HepG2 (cell line): ENCODE measurements at regions not wholly inside any gene's neighbourhood (a gene's known extent, or its start where the extent isn't known, plus 50 kb on each side); places are given as distances from the start of the nearest gene placed in this dataset.

Source experiments
- ATAC-seq: fragments of 200-7000 bp; cut with Tn5 transposase; 3 replicates; pipeline ENCODE4 v1.9.1; 2020; ENCODE audit warnings: mild to moderate bottlenecking, moderate library complexity
- BruUV-seq: library from RNA; stranded (reverse); fragments of 400-500 nt; replicated peaks from 2 replicates; lab custom pipeline; 2021; lab: Mats Ljungman, UMichigan
- CTCF ChIA-PET: fragments of 300-600 bp; formaldehyde crosslinking; extraction: SDS; loops from one replicate; lab custom pipeline; 2021; ENCODE audit warnings: low total read pairs, inconsistent platforms, low intra/inter-chr PET ratio; lab: Yijun Ruan, JAX
- POLR2A ChIA-PET: fragments of 350-600 bp; sonication (Branson Sonifier 250); formaldehyde crosslinking; loops from one replicate; lab custom pipeline; 2020; ENCODE audit warnings: antibody characterized with exemption, inconsistent platforms; lab: Yijun Ruan, JAX
- DNase-seq: peaks from one replicate; pipeline ENCODE4 v3.0.0-alpha.2; 2015; ENCODE audit warnings: low spot score
- FAIRE-seq: peaks from 3 replicates; lab custom pipeline; 2011; peaks lifted over from hg19 to GRCh38; lab: Jason Lieb, UNC
- H2AFZ ChIP-seq: one replicate; pipeline ENCODE4 v1.6.1; 2011; ENCODE audit warnings: low read length, inconsistent platforms
- H3K27ac ChIP-seq: fragments of 300-600 bp; 3 replicates; pipeline ENCODE4 v1.8.0; 2011; ENCODE audit warnings: mixed run types, mild to moderate bottlenecking, mixed read lengths, low read length, inconsistent platforms; ENCODE audit not compliant: insufficient read depth; ENCODE audit errors: extremely low read length
- H3K27me3 ChIP-seq, 2 experiments: fragments of 200-600 bp in 1 of 2; 2 replicates in 1 of 2; 3 replicates in 1 of 2; pipeline versions ENCODE4 v1.6.0 to v1.8.0; 2011; ENCODE audit warnings: low read length in 2 of 2, mild to moderate bottlenecking in 2 of 2, moderate library complexity in 2 of 2, inconsistent platforms in 1 of 2; ENCODE audit not compliant: insufficient read depth in 2 of 2, control insufficient read depth in 1 of 2
- H3K36me3 ChIP-seq, 2 experiments: fragments of 200-600 bp in 1 of 2; replicated peaks in 1 of 2; 2 replicates in 1 of 2; 3 replicates in 1 of 2; pipeline versions ENCODE4 v1.5.1 to v1.8.0; 2011; ENCODE audit warnings: low read length in 2 of 2, inconsistent platforms in 1 of 2; ENCODE audit not compliant: insufficient read depth in 2 of 2, control insufficient read depth in 1 of 2
- H3K4me1 ChIP-seq: 2 replicates; pipeline ENCODE4 v1.5.1; 2012; ENCODE audit warnings: low read length, inconsistent platforms; ENCODE audit not compliant: insufficient read depth
- H3K4me2 ChIP-seq: 2 replicates; pipeline ENCODE4 v1.6.0; 2011; ENCODE audit warnings: low read depth, low read length, inconsistent platforms
- H3K4me3 ChIP-seq, 3 experiments: fragments of 200-600 bp in 1 of 3; sonication (generic), shearing (Covaris generic) in 1 of 3; replicated peaks in 1 of 3; 2 replicates each; pipeline ENCODE4 v1.5.1; 2011 to 2016; ENCODE audit warnings: low read length in 3 of 3, inconsistent platforms in 2 of 3, low read depth in 2 of 3, mild to moderate bottlenecking in 2 of 3, control low read depth in 1 of 3, mixed read lengths in 1 of 3; ENCODE audit not compliant: insufficient read depth in 1 of 3
- H3K79me2 ChIP-seq: one replicate; pipeline ENCODE4 v1.6.1; 2011; ENCODE audit warnings: low read length, inconsistent platforms; ENCODE audit not compliant: insufficient read depth
- H3K9ac ChIP-seq: 2 replicates; pipeline ENCODE4 v1.6.0; 2011; ENCODE audit warnings: mild to moderate bottlenecking, low read depth, low read length, inconsistent platforms; ENCODE audit not compliant: insufficient read depth
- H3K9me3 ChIP-seq: 2 replicates; pipeline ENCODE4 v1.5.1; 2012; ENCODE audit warnings: mild to moderate bottlenecking, low read length
- H4K20me1 ChIP-seq: 2 replicates; pipeline ENCODE4 v1.6.0; 2011; ENCODE audit warnings: inconsistent platforms, mild to moderate bottlenecking, low read length, moderate library complexity; ENCODE audit not compliant: insufficient read depth
- ELF3 ChIP-seq: IDR thresholded peaks from 2 replicates; pipeline ENCODE4 v1.6.1; 2016; ENCODE audit warnings: missing genetic modification reagents, missing compliant biosample characterization
- KAT2B ChIP-seq: fragments of 150-350 bp; IDR thresholded peaks from 2 replicates; pipeline ENCODE4 v1.6.1; 2014; ENCODE audit warnings: low read depth, low read length, borderline replicate concordance
- TCF7L2 ChIP-seq: IDR thresholded peaks from 2 replicates; pipeline ENCODE4 v1.6.1; 2011; ENCODE audit warnings: mild to moderate bottlenecking, low read depth, low read length, moderate library complexity
- TFDP2 ChIP-seq: sonication (generic); formaldehyde crosslinking; IDR thresholded peaks from 2 replicates; pipeline ENCODE4 v1.4.0; 2020; ENCODE audit warnings: missing genetic modification reagents
- WGBS: methylation state at CpG from one replicate; pipeline ENCODE4 v1.1.6; 2017; ENCODE audit warnings: low lambda C conversion rate; 5-methylcytosine and 5-hydroxymethylcytosine counted together
- in situ Hi-C: cut with HindIII; loops from 2 replicates; pipeline ENCODE4 v1.10.0; 2017; ENCODE audit warnings: low pct_unique_long_range_greater_than_20kb; ENCODE audit not compliant: extremely low pct_ligation_motif_present
- intact Hi-C: fragments of 100-400 bp; cut with micrococcal nuclease; formaldehyde crosslinking; loops from one replicate; pipeline ENCODE4 v1.10.0; 2022; ENCODE audit not compliant: unreplicated experiment
- TF ChIP-seq, protein P1 (sequence below): sonication (generic); formaldehyde crosslinking; IDR thresholded peaks from 2 replicates; pipeline ENCODE4 v1.5.1; 2020; ENCODE audit warnings: mild to moderate bottlenecking, moderate library complexity, missing genetic modification reagents
- TF ChIP-seq, protein P2 (sequence below): sonication (generic); formaldehyde crosslinking; IDR thresholded peaks from 2 replicates; pipeline ENCODE4 v1.9.0; 2021; ENCODE audit warnings: missing genetic modification reagents, mild to moderate bottlenecking, borderline replicate concordance

- no peak for TF ChIP-seq TFDP2 (CRISPR knock-in tag)
- TF ChIP-seq, protein P1, sequence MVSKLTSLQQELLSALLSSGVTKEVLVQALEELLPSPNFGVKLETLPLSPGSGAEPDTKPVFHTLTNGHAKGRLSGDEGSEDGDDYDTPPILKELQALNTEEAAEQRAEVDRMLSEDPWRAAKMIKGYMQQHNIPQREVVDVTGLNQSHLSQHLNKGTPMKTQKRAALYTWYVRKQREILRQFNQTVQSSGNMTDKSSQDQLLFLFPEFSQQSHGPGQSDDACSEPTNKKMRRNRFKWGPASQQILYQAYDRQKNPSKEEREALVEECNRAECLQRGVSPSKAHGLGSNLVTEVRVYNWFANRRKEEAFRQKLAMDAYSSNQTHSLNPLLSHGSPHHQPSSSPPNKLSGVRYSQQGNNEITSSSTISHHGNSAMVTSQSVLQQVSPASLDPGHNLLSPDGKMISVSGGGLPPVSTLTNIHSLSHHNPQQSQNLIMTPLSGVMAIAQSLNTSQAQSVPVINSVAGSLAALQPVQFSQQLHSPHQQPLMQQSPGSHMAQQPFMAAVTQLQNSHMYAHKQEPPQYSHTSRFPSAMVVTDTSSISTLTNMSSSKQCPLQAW (CRISPR knock-in tag) = no peak
- no peak for TF ChIP-seq TCF7L2
- no peak for TF ChIP-seq ELF3
- TF ChIP-seq, protein P2, sequence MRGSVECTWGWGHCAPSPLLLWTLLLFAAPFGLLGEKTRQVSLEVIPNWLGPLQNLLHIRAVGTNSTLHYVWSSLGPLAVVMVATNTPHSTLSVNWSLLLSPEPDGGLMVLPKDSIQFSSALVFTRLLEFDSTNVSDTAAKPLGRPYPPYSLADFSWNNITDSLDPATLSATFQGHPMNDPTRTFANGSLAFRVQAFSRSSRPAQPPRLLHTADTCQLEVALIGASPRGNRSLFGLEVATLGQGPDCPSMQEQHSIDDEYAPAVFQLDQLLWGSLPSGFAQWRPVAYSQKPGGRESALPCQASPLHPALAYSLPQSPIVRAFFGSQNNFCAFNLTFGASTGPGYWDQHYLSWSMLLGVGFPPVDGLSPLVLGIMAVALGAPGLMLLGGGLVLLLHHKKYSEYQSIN (CRISPR knock-in tag) = no peak
- TF ChIP-seq, all 625 proteins: peak for 0
Observed at GRCh38 chrX:42128020-42128419, 204.7 kb upstream of the CASK start (continued).

GRCh38 chrX:42127563-42127962 lies 204.2 kb upstream of the CASK start:
- H2AFZ ChIP-seq = no peak overlapping the region
- H3K79me2 ChIP-seq = no peaks in the 10 kb centered on the region
- in situ Hi-C loops (no loop called here), intact Hi-C loops (no loop called here)
- no peaks in the 10 kb centered on the region for H3K36me3 ChIP-seq
- no TSS peak for BruUV-seq
- H3K9ac ChIP-seq = no peak overlapping the region
- no peak overlapping the region for H3K27ac ChIP-seq
- no peak overlapping the region for H3K4me2 ChIP-seq
- ATAC-seq (no peak), FAIRE-seq (no peak)
- ChIA-PET POLR2A (no interaction called here), CTCF (no interaction called here)
- H3K4me1 ChIP-seq = no peaks in the 10 kb centered on the region
- no peaks in the 10 kb centered on the region for H3K27me3 ChIP-seq
- H3K9me3 ChIP-seq = no peaks in the 10 kb centered on the region
- TF ChIP-seq KAT2B = no peak
- TF ChIP-seq, all 625 proteins: peak for 0
- H4K20me1 ChIP-seq = no peaks in the 10 kb centered on the region
- WGBS = 0% methylated on average over 1 of the region's 1 CpG
- H3K4me3 ChIP-seq = no peak overlapping the region
- DNase-seq = no peak
